SK-N-MC (cell line): ENCODE measurements at regions not wholly inside any gene's neighbourhood (a gene's known extent, or its start where the extent isn't known, plus 50 kb on each side); places are given as distances from the start of the nearest gene placed in this dataset.

Experiments used
- DNase-seq: peaks from one replicate; pipeline ENCODE4 v3.0.0-alpha.2; 2011; ENCODE audit warnings: low read depth, low spot score
- H3K27ac ChIP-seq: fragments of 200-600 bp; sonication (generic); 2 replicates; pipeline ENCODE4 v1.5.1; 2016; ENCODE audit warnings: mixed run types
- H3K36me3 ChIP-seq: fragments of 200-600 bp; sonication (generic); 2 replicates; pipeline ENCODE4 v1.6.1; 2017; ENCODE audit warnings: antibody characterized with exemption, low read length, mixed read lengths; ENCODE audit not compliant: insufficient read depth
- H3K4me3 ChIP-seq: fragments of 200-600 bp; sonication (generic); 2 replicates; pipeline ENCODE4 v1.5.1; 2016
- H3K9ac ChIP-seq: fragments of 200-600 bp; sonication (generic); 2 replicates; pipeline ENCODE4 v1.8.0; 2017; ENCODE audit warnings: mixed run types, mixed read lengths; ENCODE audit not compliant: insufficient read length
- H3K9me3 ChIP-seq: fragments of 200-600 bp; sonication (generic); 2 replicates; pipeline ENCODE4 v1.6.1; 2017; ENCODE audit warnings: low read depth, mild to moderate bottlenecking, antibody characterized with exemption, low read length, moderate library complexity, mixed read lengths
- EZH2 ChIP-seq: fragments of 200-600 bp; sonication (generic); IDR thresholded peaks from one replicate; pipeline ENCODE4 v1.6.1; 2017; ENCODE audit warnings: antibody characterized with exemption
- FOXP2 ChIP-seq: optimal IDR thresholded peaks from 2 replicates; pipeline ENCODE3; 2011; ENCODE audit warnings: mild to moderate bottlenecking, moderate library complexity; ENCODE audit not compliant: insufficient read depth; ENCODE audit errors: extremely low read length, control extremely low read depth
- POLR2AphosphoS5 ChIP-seq: IDR thresholded peaks from 2 replicates; pipeline ENCODE4 v1.6.1; 2012; ENCODE audit warnings: mild to moderate bottlenecking, low read depth, low read length, borderline replicate concordance

GRCh38 chr2:146301287-146301686 is 1543.5 kb upstream of the ACVR2A start:
- DNase-seq, result no peak
- TF ChIP-seq EZH2 (no peak), FOXP2 (no peak), POLR2AphosphoS5 (no peak)

GRCh38 chr2:146295080-146295670 is 1549.7 kb upstream of the ACVR2A start:
- Histone ChIP-seq H3K36me3 (no peaks in the 10 kb centered on the region), H3K27ac (no peak overlapping the region), H3K9ac (no peak overlapping the region), H3K9me3 (peaks cover 8% of the 10 kb centered on the region; the same call in 1 of the 2 replicates), H3K4me3 (no peak overlapping the region)
- no peak for DNase-seq
- TF ChIP-seq POLR2AphosphoS5 (no peak), EZH2 (no peak), FOXP2 (no peak)

More at GRCh38 chr2:146301287-146301686, 1543.5 kb upstream of the ACVR2A start:
- H3K4me3 ChIP-seq, result no peak overlapping the region
- H3K9ac ChIP-seq, result no peak overlapping the region
- peaks cover 7% of the 10 kb centered on the region; the same call in 1 of the 2 replicates for H3K9me3 ChIP-seq
- H3K27ac ChIP-seq, result no peak overlapping the region
- no peaks in the 10 kb centered on the region for H3K36me3 ChIP-seq

- no peak overlapping the region for H3K4me3 ChIP-seq
- TF ChIP-seq EZH2, result no peak
- TF ChIP-seq FOXP2, result no peak
- TF ChIP-seq POLR2AphosphoS5, result no peak
- H3K9me3 ChIP-seq, result no peaks in the 10 kb centered on the region
- no peak overlapping the region for H3K27ac ChIP-seq
- no peak for DNase-seq
- H3K36me3 ChIP-seq, result no peaks in the 10 kb centered on the region
- no peak overlapping the region for H3K9ac ChIP-seq
Observed at GRCh38 chr2:146287281-146287680, 1557.5 kb upstream of the ACVR2A start.

GRCh38 chr2:146278881-146279280 is 1565.9 kb upstream of the ACVR2A start:
- no peak for TF ChIP-seq FOXP2
- TF ChIP-seq POLR2AphosphoS5, result no peak
- TF ChIP-seq EZH2, result no peak
- DNase-seq, result no peak
- Histone ChIP-seq H3K4me3 (no peak overlapping the region), H3K9me3 (no peaks in the 10 kb centered on the region), H3K9ac (no peak overlapping the region), H3K27ac (no peak overlapping the region), H3K36me3 (no peaks in the 10 kb centered on the region)

- no peak for TF ChIP-seq FOXP2
- TF ChIP-seq POLR2AphosphoS5, result no peak
- Histone ChIP-seq H3K9ac (no peak overlapping the region), H3K9me3 (no peaks in the 10 kb centered on the region), H3K36me3 (no peaks in the 10 kb centered on the region), H3K27ac (no peak overlapping the region), H3K4me3 (no peak overlapping the region)
- no peak for DNase-seq
Observed at GRCh38 chr2:146271131-146271831, 1573.5 kb upstream of the ACVR2A start.

GRCh38 chr2:146270618-146271017 is 1574.2 kb upstream of the ACVR2A start:
- Histone ChIP-seq H3K9ac (no peak overlapping the region), H3K27ac (no peak overlapping the region), H3K4me3 (no peak overlapping the region), H3K36me3 (no peaks in the 10 kb centered on the region), H3K9me3 (no peaks in the 10 kb centered on the region)
- no peak for TF ChIP-seq POLR2AphosphoS5
- TF ChIP-seq EZH2, result no peak
- no peak for DNase-seq

GRCh38 chr2:146267093-146267492 is 1577.7 kb upstream of the ACVR2A start:
- TF ChIP-seq FOXP2, result no peak
- no peak for TF ChIP-seq POLR2AphosphoS5
- no peak for TF ChIP-seq EZH2
- Histone ChIP-seq H3K9ac (no peak overlapping the region), H3K4me3 (no peak overlapping the region), H3K27ac (no peak overlapping the region), H3K36me3 (no peaks in the 10 kb centered on the region), H3K9me3 (no peaks in the 10 kb centered on the region)
- no peak for DNase-seq

- no peak overlapping the region for H3K27ac ChIP-seq
- no peaks in the 10 kb centered on the region for H3K36me3 ChIP-seq
- H3K9me3 ChIP-seq, result no peaks in the 10 kb centered on the region
- no peak for DNase-seq
- TF ChIP-seq EZH2 (no peak), POLR2AphosphoS5 (no peak), FOXP2 (no peak)
- H3K4me3 ChIP-seq, result no peak overlapping the region
- no peak overlapping the region for H3K9ac ChIP-seq
Observed at GRCh38 chr2:146265656-146266055, 1579.2 kb upstream of the ACVR2A start.

- DNase-seq, result no peak
Observed at GRCh38 chr2:146262606-146263005, 1582.2 kb upstream of the ACVR2A start.

More at GRCh38 chr2:146262606-146263005, 1582.2 kb upstream of the ACVR2A start:
- no peaks in the 10 kb centered on the region for H3K9me3 ChIP-seq
- TF ChIP-seq POLR2AphosphoS5, result no peak
- H3K27ac ChIP-seq, result no peak overlapping the region
- H3K36me3 ChIP-seq, result no peaks in the 10 kb centered on the region
- no peak overlapping the region for H3K9ac ChIP-seq
- no peak overlapping the region for H3K4me3 ChIP-seq
